ENCODE measurements at regions not wholly inside any gene's neighbourhood (a gene's known extent, or its start where the extent isn't known, plus 50 kb on each side); places are given as distances from the start of the nearest gene placed in this dataset.

- TF ChIP-seq EZH2 (IDR thresholded peaks at IDR 0.05) = no peak
- TF ChIP-seq CTCF (IDR thresholded peaks at IDR 0.05 in 2 of 3, conservative IDR thresholded peaks at IDR 0.05 in 1 of 3; ENCODE audit: borderline replicate concordance in 1 of 3, insufficient read depth in 1 of 3, low read depth in 2 of 3, low read length in 2 of 3) = peak in 2 of 3 experiments; percentile 20 to 40; a peak in 3 of 6 replicates
- TF ChIP-seq MAX (IDR thresholded peaks at IDR 0.05) = no peak
- TF ChIP-seq ZNF274 (IDR thresholded peaks at IDR 0.05; ENCODE audit: low read depth, low read length) = no peak
- no peak for TF ChIP-seq POLR2A (IDR thresholded peaks at IDR 0.05; ENCODE audit: borderline replicate concordance, extremely low read depth, insufficient read depth, insufficient read length)
- TF ChIP-seq EZH2phosphoT487 (IDR thresholded peaks at IDR 0.05; ENCODE audit: borderline replicate concordance) = no peak
- no peak for TF ChIP-seq POLR2AphosphoS5 (IDR thresholded peaks at IDR 0.05; ENCODE audit: low read depth, low read length)
- no peak for TF ChIP-seq REST (IDR thresholded peaks at IDR 0.05; ENCODE audit: low read depth)
- TF ChIP-seq ATF3 (IDR thresholded peaks at IDR 0.05) = no peak
- peak; percentile 38 for TF ChIP-seq RAD21 (IDR thresholded peaks at IDR 0.05; ENCODE audit: low read depth)
- no peak for TF ChIP-seq JUND (IDR thresholded peaks at IDR 0.05)
- TF ChIP-seq YY1 (IDR thresholded peaks at IDR 0.05; ENCODE audit: extremely low read depth, insufficient replicate concordance, low read depth, low read length) = no peak
- no peak for TF ChIP-seq ZBTB33 (IDR thresholded peaks at IDR 0.05; ENCODE audit: extremely low read depth, insufficient replicate concordance, low read length)
These were observed 91.2 kb upstream of the PARP11 start for GRCh38 chr12:3964439-3964838.

Data from HCT116 (cell line).